HG03108 (cell line): ENCODE measurements at regions not wholly inside any gene's neighbourhood (a gene's known extent, or its start where the extent isn't known, plus 50 kb on each side); places are given as distances from the start of the nearest gene placed in this dataset.
"Not testable (repeated sequence)": the region's sequence is repeated elsewhere in the genome, so short reads cannot be mapped to it uniquely, and the experiment has no call there.

ENCODE experiments used
- ATAC-seq: cut with Tn5 transposase; IDR thresholded peaks from one replicate; pipeline ENCODE4 v1.9.1; 2021; ENCODE audit warnings: moderate library complexity; ENCODE audit not compliant: unreplicated experiment

- ATAC-seq = no peak
These were observed 220.8 kb downstream of the ZNF621 start for GRCh38 chr3:40745381-40746106.

GRCh38 chr3:40751666-40752065, 226.9 kb downstream of the ZNF621 start:
- no peak for ATAC-seq

- no peak for ATAC-seq
These were observed 227.7 kb downstream of the ZNF621 start for GRCh38 chr3:40752492-40752891.

- no peak for ATAC-seq
These were observed 228.6 kb downstream of the ZNF621 start for GRCh38 chr3:40753291-40753770.

- no peak for ATAC-seq
These were observed 229.2 kb downstream of the ZNF621 start for GRCh38 chr3:40753951-40754350.

- ATAC-seq = no peak
These were observed 230.2 kb downstream of the ZNF621 start for GRCh38 chr3:40754994-40755393.

- no peak for ATAC-seq
These were observed 231.7 kb downstream of the ZNF621 start for GRCh38 chr3:40756500-40756899.

- not testable (repeated sequence) for ATAC-seq
These were observed 238.0 kb downstream of the ZNF621 start for GRCh38 chr3:40762771-40763170.

- no peak for ATAC-seq
These were observed 239.0 kb downstream of the ZNF621 start for GRCh38 chr3:40763807-40764206.

GRCh38 chr3:40764747-40765146, 240.0 kb downstream of the ZNF621 start:
- no peak for ATAC-seq

- ATAC-seq = peak; percentile 73
These were observed 241.1 kb downstream of the ZNF621 start for GRCh38 chr3:40765884-40766283.

GRCh38 chr3:40766396-40766795, 241.6 kb downstream of the ZNF621 start:
- peak; percentile 39 for ATAC-seq

- ATAC-seq = no peak
These were observed 243.3 kb downstream of the ZNF621 start for GRCh38 chr3:40768046-40768445.

GRCh38 chr3:40768536-40768935, 243.8 kb downstream of the ZNF621 start:
- no peak for ATAC-seq

- no peak for ATAC-seq
These were observed 245.3 kb downstream of the ZNF621 start for GRCh38 chr3:40770061-40770460.

- ATAC-seq = no peak
These were observed 246.4 kb downstream of the ZNF621 start for GRCh38 chr3:40771112-40771511.

GRCh38 chr3:40779039-40779438, 254.3 kb downstream of the ZNF621 start:
- ATAC-seq = no peak

- ATAC-seq = no peak
These were observed 255.6 kb downstream of the ZNF621 start for GRCh38 chr3:40780291-40780924.

GRCh38 chr3:40780925-40781406, 256.2 kb downstream of the ZNF621 start:
- ATAC-seq = no peak

GRCh38 chr3:40782111-40782721, 257.5 kb downstream of the ZNF621 start:
- no peak for ATAC-seq

GRCh38 chr3:40790746-40791145, 266.0 kb downstream of the ZNF621 start:
- ATAC-seq = no peak

GRCh38 chr3:40793730-40794129, 269.0 kb downstream of the ZNF621 start:
- ATAC-seq = no peak
